Heart right ventricle (tissue), 16 donors: ENCODE measurements at regions not wholly inside any gene's neighbourhood (a gene's known extent, or its start where the extent isn't known, plus 50 kb on each side); places are given as distances from the start of the nearest gene placed in this dataset.

ENCODE experiments used
- ATAC-seq, 8 donors: fragments of 200-7000 bp; cut with Tn5 transposase; one replicate each; pipeline ENCODE4 v1.9.1; 2020; ENCODE audit warnings: mild to moderate bottlenecking in 8 of 8, moderate library complexity in 8 of 8, moderate number of reproducible peaks in 1 of 8
- DNase-seq, 2 donors: peaks; one replicate each; pipeline ENCODE4 v3.0.0-alpha.2; 2020
- H3K27ac ChIP-seq, 10 donors: fragments of 200-600 bp; sonication (generic) in 2 of 10; one replicate each; pipeline versions ENCODE4 v1.5.0 to v1.8.0; 2020 to 2022; ENCODE audit warnings: mild to moderate bottlenecking in 3 of 10
- H3K27me3 ChIP-seq, 7 donors: fragments of 200-600 bp; one replicate each; pipeline ENCODE4 v1.8.0; 2021 to 2022; ENCODE audit warnings: mild to moderate bottlenecking in 2 of 7
- H3K36me3 ChIP-seq, 9 donors: fragments of 200-600 bp; sonication (generic) in 1 of 9; one replicate each; pipeline versions ENCODE4 v1.5.0 to v1.8.0; 2020 to 2022; ENCODE audit warnings: mild to moderate bottlenecking in 2 of 9
- H3K4me1 ChIP-seq, 9 donors: fragments of 200-600 bp; sonication (generic) in 1 of 9; one replicate each; pipeline versions ENCODE4 v1.5.0 to v1.8.0; 2020 to 2022; ENCODE audit warnings: mild to moderate bottlenecking in 4 of 9
- H3K4me3 ChIP-seq, 10 donors: fragments of 200-600 bp; sonication (generic) in 2 of 10; one replicate each; pipeline versions ENCODE4 v1.5.0 to v1.8.0; 2020 to 2022; ENCODE audit warnings: mild to moderate bottlenecking in 7 of 10, moderate library complexity in 2 of 10
- H3K9me3 ChIP-seq, 11 donors: fragments of 200-600 bp in 10 of 11; sonication (generic) in 2 of 11; one replicate each; pipeline versions ENCODE4 v1.5.0 to v1.8.0; 2013 to 2022; ENCODE audit warnings: mild to moderate bottlenecking in 2 of 11, control low read depth in 1 of 11, moderate library complexity in 1 of 11
- CTCF ChIP-seq, 9 donors: fragments of 200-600 bp; sonication (generic) in 2 of 9; IDR thresholded peaks; one replicate each; pipeline versions ENCODE4 v1.5.0 to v1.8.0; 2021 to 2022; ENCODE audit warnings: antibody characterized with exemption in 9 of 9, mild to moderate bottlenecking in 5 of 9, moderate library complexity in 1 of 9
- WGBS, 2 donors: extraction: QIAGEN DNeasy Blood & Tissue Kit; methylation state at CpG; one replicate each; pipeline ENCODE4 v1.1.7; 2013; ENCODE audit warnings: inconsistent platforms in 1 of 2; 5-methylcytosine and 5-hydroxymethylcytosine counted together
- intact Hi-C, 10 donors: fragments of 100-400 bp; cut with DNase I; formaldehyde crosslinking; loops; one replicate each; pipeline versions ENCODE4 v1.11.1 to v1.14.2; 2022
- donor health status: Arrhythmogenic right ventricular cardiomyopathy.
- donor health status: ischemic (EF 13 %, LVEDD 7.1; RV severe dilation, severe dysfunction).
- donor health status: healthy with polysubstance abuse.
- donor health status: DM: no; HTN: yes; CAD: no.
- donor health status: DM: no; HTN: no; CAD: no.
- donor health status: ischemic (EF 25% LVEDD 6.9; RV normal size, moderate dysfunction).
- donor health status: ischemic (EF 25% LVEDD 5.7; RV mildly dilated, moderate dysfunction).
- donor health status: healthy.
- donor health status: DM: yes; HTN: yes; CAD: no.
- donor health status: Ischemic cardiomyopathy.
- donor health status: ischemic (EF 35%, LVEDD 5.7; RV mildly dilated, moderate dysfunction).
- donor health status: nonischemic (EF 11% LVEDD 7.7; RV severe dilation, severe dysfunction).
- donor health status: DM: yes; HTN: yes; CAD: no.
- donor health status: PGD.
- donor health status: ischemic (EF 29% LVEDD 5.4; RV normal size, mild dysfunction).
- donor health status: nonischemic (EF 23%, LVEDD 6.1; RV moderate dilation, normal function).

DNA sequence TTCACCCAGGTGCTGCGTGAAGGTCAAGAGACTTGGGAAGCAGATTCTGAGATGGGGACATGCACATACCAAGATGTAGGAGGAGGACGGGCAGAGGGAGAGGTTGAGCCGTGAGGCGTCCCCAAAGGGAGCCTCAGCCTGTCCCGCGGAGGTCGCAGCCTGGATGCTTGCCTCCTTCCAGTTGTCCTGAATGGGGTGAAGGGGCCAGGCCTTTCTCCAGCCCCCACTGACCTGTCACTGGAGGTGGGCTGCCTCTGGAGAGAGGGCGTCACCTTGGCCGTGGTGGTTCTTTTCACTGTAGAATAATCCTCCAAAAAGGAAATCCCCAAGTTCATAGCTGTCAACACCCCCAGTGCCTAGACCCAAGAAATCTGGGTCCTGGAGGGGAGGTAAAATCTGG is 283.0 kb upstream of the VSTM2A start:
- intact Hi-C loops, result no loop called here
- TF ChIP-seq CTCF (IDR thresholded peaks at IDR 0.05), result no peak
- Histone ChIP-seq H3K4me3 (no peak overlapping the region), H3K27ac (no peak overlapping the region), H3K4me1 (no peaks in the 10 kb centered on the region), H3K27me3 (no peaks in the 10 kb centered on the region), H3K9me3 (peaks cover 0 to 22% (median 0%) of the 10 kb centered on the region in 11 donors), H3K36me3 (no peaks in the 10 kb centered on the region)
- WGBS, 2 donors, result 81 to 89% methylated on average over 9 of the region's 9 CpGs
- DNase-seq, result no peak
- ATAC-seq, result no peak

GRCh38 chr7:54260941-54261371 is 281.2 kb upstream of the VSTM2A start:
- no peaks in the 10 kb centered on the region for H3K36me3 ChIP-seq
- H3K9me3 ChIP-seq, result peaks cover 0 to 23% (median 0%) of the 10 kb centered on the region in 11 donors
- H3K4me1 ChIP-seq, result no peaks in the 10 kb centered on the region
- intact Hi-C loops, result no loop called here
- H3K4me3 ChIP-seq, result no peak overlapping the region
- WGBS, 2 donors, result 54 to 55% methylated on average over 1 of the region's 1 CpG
- DNase-seq, result no peak
- ATAC-seq, result peak in 2 of 8 donors; percentile 48 to 56
- no peaks in the 10 kb centered on the region for H3K27me3 ChIP-seq
- H3K27ac ChIP-seq, result no peak overlapping the region
- TF ChIP-seq CTCF (IDR thresholded peaks at IDR 0.05), result no peak

DNA sequence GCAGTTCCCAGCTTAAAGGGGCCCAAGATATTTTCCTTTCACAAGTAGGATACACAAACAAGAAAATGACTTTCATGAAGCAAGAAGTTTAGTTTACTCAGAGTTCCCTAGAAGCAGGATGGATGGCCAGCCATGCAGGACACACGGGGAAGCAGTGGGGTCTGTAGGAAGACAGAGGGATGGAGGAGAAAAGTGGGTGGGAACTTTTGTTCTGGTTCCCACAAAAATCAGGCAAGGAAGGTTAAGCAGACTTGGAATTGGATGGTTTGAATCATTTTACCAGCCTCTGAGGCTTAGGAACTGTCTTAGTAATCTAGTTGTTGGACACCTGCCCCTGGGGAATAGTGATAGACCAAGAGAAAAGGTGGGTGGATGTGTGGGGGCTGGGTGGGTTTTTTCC is 263.3 kb upstream of the VSTM2A start:
- Histone ChIP-seq H3K27ac (no peak overlapping the region), H3K4me1 (no peaks in the 10 kb centered on the region), H3K27me3 (no peaks in the 10 kb centered on the region), H3K36me3 (no peaks in the 10 kb centered on the region), H3K4me3 (no peak overlapping the region), H3K9me3 (peaks cover 0 to 61% (median 7%) of the 10 kb centered on the region in 11 donors)
- ATAC-seq, result no peak
- intact Hi-C loops, result no loop called here
- TF ChIP-seq CTCF (IDR thresholded peaks at IDR 0.05), result no peak
- 39 to 43% methylated on average over 1 of the region's 1 CpG for WGBS, 2 donors
- no peak for DNase-seq

DNA sequence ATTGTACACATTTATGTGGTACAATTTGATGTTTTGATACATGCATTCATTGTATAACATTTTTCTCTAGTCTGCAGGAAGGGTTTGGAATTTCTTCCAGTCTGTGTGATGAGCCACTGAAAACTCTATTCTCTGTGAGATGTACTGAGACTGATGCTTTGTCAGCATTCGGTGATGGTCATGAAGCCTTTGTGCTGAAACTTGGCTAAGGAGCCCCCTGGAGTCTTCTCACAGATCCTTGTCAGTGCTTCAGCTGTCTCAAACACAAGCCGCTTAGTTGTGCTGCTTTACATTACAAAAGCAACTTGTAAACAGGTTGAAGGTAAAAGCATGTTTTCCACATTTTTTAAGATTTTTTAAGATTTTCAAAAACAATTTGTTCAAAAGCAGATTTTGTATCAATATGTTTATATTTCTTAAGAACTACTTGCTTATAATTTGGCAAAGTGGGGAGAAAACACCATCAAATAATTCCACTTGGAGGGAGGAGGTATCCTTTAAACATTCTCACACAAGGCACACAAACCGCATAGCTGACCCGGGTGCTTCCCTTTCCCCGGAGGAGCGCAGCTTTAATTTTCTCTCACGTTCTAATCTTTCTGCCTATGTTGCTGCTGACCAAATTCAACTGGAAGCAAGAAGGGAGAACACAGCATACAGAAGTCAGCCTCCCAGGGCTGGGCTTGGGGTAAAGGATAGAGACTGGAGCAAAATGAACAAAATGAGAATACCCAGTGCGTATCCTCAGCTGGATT is 249.8 kb upstream of the VSTM2A start:
- no peaks in the 10 kb centered on the region for H3K4me1 ChIP-seq
- no peak for DNase-seq
- H3K27ac ChIP-seq, result no peak overlapping the region
- H3K4me3 ChIP-seq, result no peak overlapping the region
- no peaks in the 10 kb centered on the region for H3K27me3 ChIP-seq
- WGBS, 2 donors, result 29 to 31% methylated on average over 8 of the region's 8 CpGs
- TF ChIP-seq CTCF (IDR thresholded peaks at IDR 0.05), result no peak
- peaks cover 0 to 50% (median 19%) of the 10 kb centered on the region in 11 donors for H3K9me3 ChIP-seq
- no peak for ATAC-seq
- intact Hi-C loops, result loop anchor here in 1 of 10 donors (10.0 kb wide), 1 partner anchor 78 kb away; no protein-coding TSS in a partner anchor
- H3K36me3 ChIP-seq, result no peaks in the 10 kb centered on the region
